ENCODE measurements at regions not wholly inside any gene's neighbourhood (a gene's known extent, or its start where the extent isn't known, plus 50 kb on each side); places are given as distances from the start of the nearest gene placed in this dataset.

DNA sequence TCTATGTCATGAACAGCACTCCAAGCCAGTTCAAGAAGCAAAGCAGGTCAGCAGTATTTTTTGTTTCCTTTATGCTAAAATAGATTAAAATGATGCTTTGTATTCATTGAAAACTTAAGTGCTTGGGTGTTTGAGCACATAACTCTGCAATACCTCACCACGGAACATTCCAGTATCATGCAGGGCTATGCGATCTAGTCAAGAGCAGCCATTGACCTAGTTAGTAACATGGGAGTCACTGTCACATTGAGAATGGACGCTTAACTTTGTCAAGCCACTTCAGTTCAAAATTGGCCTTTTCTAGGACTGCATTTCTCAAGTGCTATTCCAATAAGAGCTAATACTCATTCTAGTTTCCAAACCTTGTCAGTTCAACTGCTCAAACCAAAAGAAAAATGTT is 160.1 kb upstream of the FSTL5 start:
- no peak overlapping the region for H3K27ac ChIP-seq
- TF ChIP-seq ZFX (IDR thresholded peaks at IDR 0.05; ENCODE audit: borderline replicate concordance): no peak
- TF ChIP-seq, protein P1, sequence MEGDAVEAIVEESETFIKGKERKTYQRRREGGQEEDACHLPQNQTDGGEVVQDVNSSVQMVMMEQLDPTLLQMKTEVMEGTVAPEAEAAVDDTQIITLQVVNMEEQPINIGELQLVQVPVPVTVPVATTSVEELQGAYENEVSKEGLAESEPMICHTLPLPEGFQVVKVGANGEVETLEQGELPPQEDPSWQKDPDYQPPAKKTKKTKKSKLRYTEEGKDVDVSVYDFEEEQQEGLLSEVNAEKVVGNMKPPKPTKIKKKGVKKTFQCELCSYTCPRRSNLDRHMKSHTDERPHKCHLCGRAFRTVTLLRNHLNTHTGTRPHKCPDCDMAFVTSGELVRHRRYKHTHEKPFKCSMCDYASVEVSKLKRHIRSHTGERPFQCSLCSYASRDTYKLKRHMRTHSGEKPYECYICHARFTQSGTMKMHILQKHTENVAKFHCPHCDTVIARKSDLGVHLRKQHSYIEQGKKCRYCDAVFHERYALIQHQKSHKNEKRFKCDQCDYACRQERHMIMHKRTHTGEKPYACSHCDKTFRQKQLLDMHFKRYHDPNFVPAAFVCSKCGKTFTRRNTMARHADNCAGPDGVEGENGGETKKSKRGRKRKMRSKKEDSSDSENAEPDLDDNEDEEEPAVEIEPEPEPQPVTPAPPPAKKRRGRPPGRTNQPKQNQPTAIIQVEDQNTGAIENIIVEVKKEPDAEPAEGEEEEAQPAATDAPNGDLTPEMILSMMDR (IDR thresholded peaks at IDR 0.05): no peak

DNA sequence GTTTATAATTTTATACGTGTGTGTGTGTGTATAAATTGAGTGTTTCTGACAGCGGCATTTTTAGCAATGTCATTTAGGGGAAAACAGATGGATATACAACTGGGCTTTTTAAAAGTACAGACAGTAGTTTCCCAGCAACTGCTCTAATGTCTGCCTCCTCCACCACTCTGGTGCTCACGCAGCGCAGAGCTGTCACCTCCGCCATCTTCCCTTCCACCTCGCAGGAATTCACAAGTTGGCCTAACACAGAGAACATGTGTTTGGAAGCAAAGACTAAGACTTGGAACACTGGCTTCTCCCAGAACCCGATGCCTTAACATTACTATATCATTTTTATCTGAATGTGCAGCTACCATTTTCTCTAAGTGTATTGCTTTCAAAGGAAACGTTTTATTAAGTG is 158.3 kb upstream of the FSTL5 start:
- TF ChIP-seq, protein P1 (IDR thresholded peaks at IDR 0.05): no peak
- TF ChIP-seq ZFX (IDR thresholded peaks at IDR 0.05; ENCODE audit: borderline replicate concordance): no peak
- no peak overlapping the region for H3K27ac ChIP-seq

DNA sequence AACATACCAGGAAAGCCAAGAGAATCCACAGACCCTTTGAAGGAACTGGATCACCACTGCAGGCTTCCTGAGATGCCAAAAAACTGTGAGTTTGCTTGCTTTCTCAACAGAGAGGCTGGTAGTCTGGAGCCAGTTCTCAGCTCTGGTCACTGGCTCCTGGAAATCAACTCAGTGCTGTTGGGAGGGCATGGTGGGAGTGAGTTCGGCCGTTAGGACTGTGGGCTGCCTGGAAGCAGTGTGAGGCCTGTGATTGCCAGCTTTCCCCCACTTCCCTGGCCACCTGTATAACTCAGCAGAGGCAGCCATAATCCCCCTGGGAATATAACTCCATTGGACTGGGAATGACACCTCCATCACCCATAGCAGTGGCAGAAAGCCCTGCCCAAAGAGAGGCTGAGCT is 122.0 kb upstream of the FSTL5 start:
- H3K27ac ChIP-seq: no peak overlapping the region
- TF ChIP-seq, protein P1 (IDR thresholded peaks at IDR 0.05): no peak
- no peak for TF ChIP-seq ZFX (IDR thresholded peaks at IDR 0.05; ENCODE audit: borderline replicate concordance)

DNA sequence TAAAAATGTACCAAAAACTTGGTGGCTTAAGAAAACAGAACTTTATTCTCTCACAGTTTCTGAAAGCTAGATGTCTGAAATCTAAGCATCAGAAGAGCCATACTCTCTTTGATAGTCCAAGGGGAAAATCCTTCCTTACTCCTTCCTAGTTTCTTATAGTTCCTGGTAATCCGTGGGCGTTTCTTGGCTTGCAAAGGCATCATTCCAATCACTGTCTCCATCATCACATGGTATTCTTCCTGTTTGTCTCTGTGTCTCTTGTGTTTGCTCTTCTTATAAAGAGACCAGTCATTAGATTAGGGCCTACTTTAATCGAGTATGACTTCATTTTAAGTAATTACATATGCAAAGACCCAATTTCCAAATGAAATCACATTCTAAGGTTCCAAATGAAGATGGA is 118.9 kb upstream of the FSTL5 start:
- no peak for TF ChIP-seq ZFX (IDR thresholded peaks at IDR 0.05; ENCODE audit: borderline replicate concordance)
- TF ChIP-seq, protein P1 (IDR thresholded peaks at IDR 0.05): no peak
- H3K27ac ChIP-seq: peak overlapping the region; percentile 48

- H3K27ac ChIP-seq: no peak overlapping the region
- TF ChIP-seq, protein P1 (IDR thresholded peaks at IDR 0.05): no peak
- no peak for TF ChIP-seq ZFX (IDR thresholded peaks at IDR 0.05; ENCODE audit: borderline replicate concordance)
Observed at GRCh38 chr4:162274354-162274753, 110.6 kb upstream of the FSTL5 start.

GRCh38 chr4:162272215-162272614 is 108.4 kb upstream of the FSTL5 start:
- H3K27ac ChIP-seq: no peak overlapping the region
- TF ChIP-seq, protein P1 (IDR thresholded peaks at IDR 0.05): no peak
- TF ChIP-seq ZFX (IDR thresholded peaks at IDR 0.05; ENCODE audit: borderline replicate concordance): no peak

GRCh38 chr4:162268911-162269310 is 105.1 kb upstream of the FSTL5 start:
- TF ChIP-seq, protein P1 (IDR thresholded peaks at IDR 0.05): no peak
- no peak for TF ChIP-seq ZFX (IDR thresholded peaks at IDR 0.05; ENCODE audit: borderline replicate concordance)

More at GRCh38 chr4:162268911-162269310, 105.1 kb upstream of the FSTL5 start:
- no peak overlapping the region for H3K27ac ChIP-seq

All from 22Rv1 (cell line).